NOMO-1 treated with dmso at 0.1 percent for 144 hours (cell line): ENCODE measurements at regions not wholly inside any gene's neighbourhood (a gene's known extent, or its start where the extent isn't known, plus 50 kb on each side); places are given as distances from the start of the nearest gene placed in this dataset.

Source experiments
- DNase-seq: peaks from one replicate; lab custom pipeline; 2025; ENCODE audit not compliant: unreplicated experiment; lab: John Stamatoyannopoulos, UW

GRCh38 chr5:167894631-167895472 is 396.6 kb upstream of the WWC1 start:
- no peak for DNase-seq

GRCh38 chr5:167895899-167896659 is 395.4 kb upstream of the WWC1 start:
- DNase-seq: no peak

DNA sequence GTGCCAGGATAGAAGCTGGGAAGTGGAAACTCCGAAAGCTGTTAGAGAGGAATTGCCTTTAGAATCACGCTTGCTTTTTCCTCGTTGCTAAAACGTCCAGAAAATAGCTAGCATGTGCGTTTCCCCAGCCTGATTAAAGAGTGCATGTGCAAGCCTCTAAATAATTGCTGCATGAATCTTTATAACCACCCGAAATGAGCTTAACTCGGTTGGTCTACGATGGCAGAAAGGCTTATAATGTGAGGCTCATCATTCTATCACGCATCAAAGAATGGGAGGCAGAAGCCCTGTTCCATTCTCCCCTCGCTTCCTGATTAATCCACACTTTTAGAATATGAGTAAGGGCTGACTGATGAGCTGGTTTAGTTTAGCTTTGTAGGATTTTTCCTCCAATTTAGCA is 394.6 kb upstream of the WWC1 start:
- no peak for DNase-seq

DNA sequence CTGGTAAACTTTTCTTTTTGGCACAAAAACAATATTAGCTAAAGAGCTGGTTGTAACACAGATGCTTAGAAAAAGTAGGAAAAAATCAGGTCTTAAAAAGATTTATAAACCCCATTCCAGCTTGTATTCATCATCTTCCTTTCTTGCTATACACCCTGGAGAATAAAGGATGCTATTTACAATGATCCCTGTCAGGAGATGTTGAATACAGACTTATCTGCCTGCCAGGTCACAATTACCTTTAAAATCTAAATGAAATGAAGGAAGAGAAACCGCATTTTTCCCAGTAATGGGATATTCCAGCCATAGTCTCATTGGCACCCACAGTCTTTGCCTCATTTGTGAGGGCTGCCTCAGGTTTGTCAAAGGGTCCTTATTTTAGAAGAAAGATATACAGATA is 394.1 kb upstream of the WWC1 start:
- DNase-seq: no peak

GRCh38 chr5:167898361-167899042 is 392.9 kb upstream of the WWC1 start:
- DNase-seq: no peak

- DNase-seq: no peak
Measured at GRCh38 chr5:167899490-167900070, 391.9 kb upstream of the WWC1 start.

GRCh38 chr5:167900340-167900935 is 391.0 kb upstream of the WWC1 start:
- no peak for DNase-seq

GRCh38 chr5:167902298-167902697 is 389.1 kb upstream of the WWC1 start:
- no peak for DNase-seq

DNA sequence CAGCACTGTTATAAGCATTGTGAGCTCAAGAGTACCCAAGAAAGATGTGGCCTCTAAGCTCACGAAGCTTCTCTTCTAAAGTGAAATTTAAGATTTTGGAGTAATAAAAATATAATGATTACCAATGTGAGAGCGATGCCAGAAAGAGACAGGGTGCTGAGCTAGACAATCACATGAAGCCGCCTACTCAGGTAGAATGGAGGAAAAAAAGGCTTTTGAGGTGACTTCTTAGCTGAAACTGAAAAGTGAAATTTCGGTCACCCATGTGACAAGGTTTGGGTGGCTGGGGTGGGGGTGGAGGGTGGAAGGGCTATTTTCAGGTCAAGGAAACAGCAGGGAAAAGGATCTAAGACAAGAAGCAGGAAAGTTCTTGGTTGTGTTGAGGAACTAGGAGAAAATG is 388.2 kb upstream of the WWC1 start:
- no peak for DNase-seq

DNA sequence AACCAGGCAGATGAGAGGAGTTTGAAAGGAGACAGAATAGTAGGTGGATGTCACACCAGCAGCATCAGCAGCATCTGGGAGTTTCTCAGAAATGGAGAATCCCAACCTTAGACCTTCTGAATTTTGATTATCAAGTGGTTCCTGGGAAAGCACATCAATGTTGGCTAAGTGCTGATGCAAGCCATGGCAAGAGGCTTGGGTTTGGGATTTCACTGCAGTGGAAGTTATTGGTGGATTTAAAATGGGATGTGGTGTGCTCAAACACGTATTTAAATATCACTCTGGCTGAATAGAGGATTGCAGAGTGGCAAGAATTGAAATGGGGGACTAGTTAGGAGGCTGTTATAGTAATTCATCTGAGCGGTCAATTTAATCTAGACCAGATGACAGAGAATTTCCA is 387.8 kb upstream of the WWC1 start:
- DNase-seq: no peak

DNA sequence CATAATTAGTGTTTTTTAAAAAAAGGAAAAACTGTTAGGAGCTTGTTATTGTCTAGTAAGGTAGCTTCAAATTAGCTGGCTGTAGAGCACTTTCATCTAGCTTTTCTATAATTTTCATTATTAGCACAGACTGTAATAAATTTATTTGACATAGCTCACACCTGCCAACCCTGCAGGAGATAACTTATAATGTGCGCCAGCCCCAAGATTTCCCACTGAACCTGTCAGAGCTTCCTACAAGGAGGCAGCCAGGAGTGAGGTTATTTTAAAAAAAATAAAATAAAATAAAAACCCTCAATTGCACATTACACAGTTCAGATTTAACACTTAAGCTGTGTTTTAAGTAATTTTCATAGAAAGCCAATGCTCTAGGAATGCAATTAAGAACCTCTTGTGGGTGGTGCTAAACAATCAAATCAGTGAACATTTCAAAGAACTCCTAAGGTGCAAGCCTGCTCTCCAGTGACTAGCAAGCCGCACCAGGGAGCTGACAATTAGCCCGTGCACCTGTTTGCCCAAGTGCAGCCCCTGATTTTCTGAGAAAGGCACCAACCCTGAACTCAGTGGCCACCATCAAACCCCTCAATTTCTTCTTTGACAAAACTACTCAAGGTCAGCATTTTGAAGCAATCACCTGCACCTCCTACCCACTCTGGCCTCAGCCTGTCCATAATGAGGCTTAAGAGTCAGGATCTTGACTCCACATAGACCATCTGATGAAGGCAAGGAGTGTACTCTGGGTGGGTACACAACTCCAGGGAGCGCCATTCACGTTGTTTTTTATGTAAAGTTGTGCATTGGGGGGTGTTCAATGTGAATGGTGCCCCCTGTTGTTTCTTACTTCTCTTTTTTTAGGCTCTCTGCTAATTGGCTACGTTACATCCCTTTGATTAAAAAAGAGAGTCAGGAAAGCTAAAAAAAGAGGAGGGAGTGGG is 385.3 kb upstream of the WWC1 start:
- no peak for DNase-seq

DNA sequence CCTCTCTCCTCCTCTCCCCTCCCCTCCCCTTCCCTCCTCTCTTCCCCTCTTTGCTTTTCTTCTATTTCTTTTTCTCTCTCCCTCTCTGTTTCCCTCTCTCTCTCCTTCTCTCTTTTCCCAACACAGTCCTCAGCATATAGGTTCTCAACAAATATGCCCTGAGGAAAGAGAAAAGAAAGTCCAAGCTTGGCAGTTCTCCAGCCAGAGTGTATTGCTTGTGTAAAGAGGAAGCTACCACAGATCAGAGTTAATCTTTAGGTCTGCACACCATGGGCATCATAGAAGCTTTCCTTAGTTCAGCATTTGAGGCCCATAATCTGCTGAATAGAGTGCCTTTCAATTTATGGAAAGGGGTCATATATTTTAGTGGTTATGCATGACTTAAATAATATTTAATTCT is 382.8 kb upstream of the WWC1 start:
- DNase-seq: no peak

DNA sequence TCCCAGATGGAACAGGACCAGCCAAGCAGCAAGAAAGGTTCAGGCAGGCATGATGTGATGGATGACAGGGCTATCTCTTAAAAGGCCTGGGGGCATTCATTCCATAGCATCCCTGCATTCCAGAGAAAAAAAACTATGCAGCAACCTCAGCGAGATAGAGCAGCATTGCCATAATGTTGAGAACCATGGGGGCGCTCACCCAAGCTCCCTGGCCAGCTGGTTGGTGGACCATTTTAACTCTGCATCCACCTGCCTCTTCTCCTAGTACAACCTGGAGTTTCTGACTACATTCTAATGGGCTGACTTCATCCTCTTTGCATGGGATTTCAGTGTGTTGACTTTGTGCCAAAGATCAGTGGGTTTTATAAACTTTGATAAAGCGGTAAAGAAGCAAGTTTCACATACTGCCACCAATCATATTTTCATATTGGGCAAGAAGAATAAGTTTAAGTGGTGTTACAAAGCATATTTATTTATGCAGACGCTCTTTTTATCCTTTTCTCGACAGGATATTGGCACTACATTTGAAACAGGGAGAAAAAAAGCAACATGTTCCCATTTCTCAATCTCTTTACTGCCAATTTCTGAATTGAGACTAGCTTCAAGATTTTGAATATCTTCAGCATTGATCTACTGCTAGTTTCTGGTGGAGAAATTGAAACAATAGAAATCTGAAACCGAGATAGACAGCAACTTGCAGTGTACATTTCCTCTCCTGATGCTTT is 378.3 kb upstream of the WWC1 start:
- DNase-seq: no peak

DNA sequence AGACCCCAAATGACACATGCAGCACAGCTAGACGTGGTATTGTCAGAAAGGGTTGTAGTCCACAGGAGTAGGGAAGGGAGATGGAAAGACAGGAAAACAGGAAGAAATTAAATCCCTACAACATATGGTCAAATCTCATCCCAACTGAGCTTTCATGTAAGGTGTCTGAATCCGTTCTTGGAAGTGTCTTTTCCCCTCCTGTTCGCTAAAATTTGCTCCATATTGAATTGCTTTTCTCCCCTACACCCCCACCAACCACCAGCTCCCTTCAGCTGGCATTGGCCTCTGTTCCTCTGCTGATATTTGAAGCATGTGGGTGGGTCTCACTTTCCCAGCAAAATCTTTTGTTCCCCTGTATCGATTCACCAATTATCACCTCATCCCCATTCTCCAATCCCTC is 376.2 kb upstream of the WWC1 start:
- DNase-seq: no peak

- no peak for DNase-seq
Measured at GRCh38 chr5:167916261-167916691, 375.2 kb upstream of the WWC1 start.

- no peak for DNase-seq
Measured at GRCh38 chr5:167916706-167917105, 374.7 kb upstream of the WWC1 start.

DNA sequence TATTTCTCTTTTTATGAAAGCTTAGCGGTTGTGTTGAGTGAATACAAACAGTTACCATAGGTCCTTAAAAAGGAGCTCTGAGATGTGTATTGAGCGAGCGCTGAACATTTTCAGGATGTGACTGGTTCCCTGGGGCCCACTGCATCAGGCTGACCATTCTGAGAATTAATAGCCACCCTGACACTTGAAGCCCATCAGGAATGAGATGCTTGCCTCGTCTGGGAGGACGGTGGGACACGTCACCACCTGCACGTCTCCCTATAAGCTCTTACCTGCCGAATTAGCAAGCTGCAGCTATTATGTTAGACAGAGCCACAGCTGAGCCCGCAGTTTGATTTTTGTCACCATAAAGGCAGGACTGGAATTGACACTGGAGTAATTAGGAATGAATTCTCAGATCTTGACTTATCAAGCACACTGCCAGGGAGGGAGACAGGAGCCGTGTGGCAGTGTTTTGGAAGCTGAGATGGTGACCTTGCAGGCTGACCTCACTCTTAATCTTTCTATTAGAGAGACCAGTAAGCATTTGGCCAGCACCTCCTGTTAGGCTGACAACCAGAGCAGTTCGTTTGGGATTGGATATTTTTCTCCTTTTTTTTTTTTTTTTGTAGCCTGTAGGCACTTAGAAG is 373.1 kb upstream of the WWC1 start:
- DNase-seq: no peak

DNA sequence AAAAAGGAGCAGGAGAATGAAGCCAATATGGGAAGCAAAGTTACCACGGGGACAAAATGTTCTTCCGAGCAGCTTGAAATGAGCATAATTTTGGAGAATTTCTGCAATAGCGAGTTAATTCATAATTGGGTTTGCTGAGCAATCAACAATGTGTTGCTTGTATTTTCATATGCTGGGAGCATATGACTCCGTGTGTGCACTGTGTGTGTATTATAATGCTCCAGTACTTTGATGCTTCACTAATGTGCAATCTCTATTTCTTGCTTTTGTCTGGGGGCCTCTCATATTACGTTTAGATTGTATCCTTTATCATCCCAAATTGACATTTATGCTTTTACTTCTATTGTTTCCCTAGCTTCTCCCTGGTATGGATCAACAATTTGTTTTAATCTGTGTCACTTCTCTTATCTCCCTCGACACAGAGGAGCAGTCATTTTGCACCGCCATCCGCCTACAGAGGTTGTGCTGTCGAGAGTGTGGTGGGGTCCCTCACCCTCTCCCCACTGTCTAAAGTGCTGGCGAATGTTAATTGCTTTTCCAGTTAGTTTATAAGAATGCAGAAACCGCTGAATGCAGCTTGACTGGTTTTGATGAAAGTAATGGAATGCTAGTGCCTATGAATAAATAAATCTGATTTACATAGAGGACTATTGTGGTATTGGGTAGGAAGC is 372.5 kb upstream of the WWC1 start:
- DNase-seq: no peak
